SK-N-SH treated with all-trans-retinoic acid at 6 μM for 48 hours (cell line): ENCODE measurements at regions not wholly inside any gene's neighbourhood (a gene's known extent, or its start where the extent isn't known, plus 50 kb on each side); places are given as distances from the start of the nearest gene placed in this dataset.

Source experiments
- ATAC-seq: fragments of 200-7000 bp; cut with Tn5 transposase; 3 replicates; pipeline ENCODE4 v1.9.1; 2020; ENCODE audit warnings: mild to moderate bottlenecking, moderate library complexity
- ARNTL ChIP-seq: fragments of 450-650 bp; formaldehyde crosslinking; IDR thresholded peaks from 2 replicates; pipeline ENCODE4 v1.5.0; 2020; ENCODE audit warnings: low read depth, mild to moderate bottlenecking, moderate library complexity, borderline replicate concordance
- BACH2 ChIP-seq: fragments of 250-450 bp; sonication (Bioruptor Pico); IDR thresholded peaks from 2 replicates; pipeline ENCODE4 v1.9.0; 2021; ENCODE audit warnings: mild to moderate bottlenecking, borderline replicate concordance
- CSDC2 ChIP-seq: fragments of 250-450 bp; sonication (Bioruptor Pico); IDR thresholded peaks from 2 replicates; pipeline ENCODE4 v1.5.0; 2020; ENCODE audit warnings: mild to moderate bottlenecking, moderate library complexity
- GLIS3 ChIP-seq: fragments of 250-450 bp; sonication (Bioruptor Pico); IDR thresholded peaks from 2 replicates; pipeline ENCODE4 v1.5.0; 2020; ENCODE audit warnings: mild to moderate bottlenecking, moderate library complexity
- ISL1 ChIP-seq: fragments of 250-450 bp; sonication (Bioruptor Pico); IDR thresholded peaks from 2 replicates; pipeline ENCODE4 v2.1.2; 2022; ENCODE audit warnings: mild to moderate bottlenecking, moderate library complexity
- OSR1 ChIP-seq: fragments of 250-450 bp; sonication (Bioruptor Pico); IDR thresholded peaks from 2 replicates; pipeline ENCODE4 v1.8.0; 2022; ENCODE audit warnings: moderate library complexity, mild to moderate bottlenecking, inconsistent platforms
- PATZ1 ChIP-seq: fragments of 250-450 bp; sonication (Bioruptor Pico); IDR thresholded peaks from 2 replicates; pipeline ENCODE4 v1.8.0; 2020; ENCODE audit warnings: mild to moderate bottlenecking, moderate library complexity, borderline replicate concordance
- PPARA ChIP-seq: fragments of 250-450 bp; sonication (Bioruptor Pico); IDR thresholded peaks from 2 replicates; pipeline ENCODE4 v1.5.0; 2020; ENCODE audit warnings: mild to moderate bottlenecking, borderline replicate concordance
- SNAI2 ChIP-seq: fragments of 250-450 bp; sonication (Bioruptor Pico); IDR thresholded peaks from 2 replicates; pipeline ENCODE4 v1.5.0; 2020; ENCODE audit warnings: mild to moderate bottlenecking, moderate library complexity
- TCF4 ChIP-seq: fragments of 250-450 bp; sonication (Bioruptor Pico); IDR thresholded peaks from 2 replicates; pipeline ENCODE4 v1.8.0; 2021; ENCODE audit warnings: mild to moderate bottlenecking, moderate library complexity, borderline replicate concordance
- TOX ChIP-seq: fragments of 250-450 bp; sonication (Bioruptor Pico); IDR thresholded peaks from 2 replicates; pipeline ENCODE4 v1.8.0; 2021; ENCODE audit warnings: mild to moderate bottlenecking, moderate library complexity, borderline replicate concordance
- TSHZ2 ChIP-seq: fragments of 250-450 bp; sonication (Bioruptor Pico); IDR thresholded peaks from 2 replicates; pipeline ENCODE4 v1.5.0; 2020; ENCODE audit warnings: mild to moderate bottlenecking, moderate library complexity
- ZC3H10 ChIP-seq: fragments of 250-450 bp; sonication (Bioruptor Pico); IDR thresholded peaks from 2 replicates; pipeline ENCODE4 v1.5.1; 2021; ENCODE audit warnings: mild to moderate bottlenecking, moderate library complexity
- ZFP3 ChIP-seq: fragments of 250-450 bp; sonication (Bioruptor Pico); IDR thresholded peaks from 2 replicates; pipeline ENCODE4 v1.5.0; 2020; ENCODE audit warnings: mild to moderate bottlenecking, moderate library complexity
- ZFP30 ChIP-seq: fragments of 450-650 bp; formaldehyde crosslinking; IDR thresholded peaks from 2 replicates; pipeline ENCODE4 v1.5.0; 2022; ENCODE audit warnings: mild to moderate bottlenecking, moderate library complexity
- ZNF565 ChIP-seq: fragments of 450-650 bp; formaldehyde crosslinking; conservative IDR thresholded peaks from 2 replicates; pipeline ENCODE4 v1.5.0; 2020; ENCODE audit warnings: low read depth, mild to moderate bottlenecking, moderate library complexity
- ZNF70 ChIP-seq: fragments of 450-650 bp; formaldehyde crosslinking; IDR thresholded peaks from 2 replicates; pipeline ENCODE4 v1.5.0; 2020; ENCODE audit warnings: mild to moderate bottlenecking, moderate library complexity
- ZNF8 ChIP-seq: fragments of 450-650 bp; formaldehyde crosslinking; IDR thresholded peaks from 2 replicates; pipeline ENCODE4 v1.5.0; 2020; ENCODE audit warnings: mild to moderate bottlenecking, moderate library complexity
- TF ChIP-seq, protein P1 (sequence below): fragments of 250-450 bp; sonication (Bioruptor Pico); IDR thresholded peaks from 2 replicates; pipeline ENCODE4 v1.5.1; 2021; ENCODE audit warnings: mild to moderate bottlenecking, moderate library complexity
- TF ChIP-seq, protein P2 (sequence below): fragments of 250-450 bp; sonication (Bioruptor Pico); IDR thresholded peaks from 2 replicates; pipeline ENCODE4 v1.5.1; 2020; ENCODE audit warnings: low read depth, mild to moderate bottlenecking, moderate library complexity

- no peak for ATAC-seq
- TF ChIP-seq ARNTL (no peak), TOX (no peak), ZFP30 (CRISPR knock-in tag) (no peak), ISL1 (CRISPR knock-in tag) (no peak), ZC3H10 (no peak), TCF4 (CRISPR knock-in tag) (no peak), ZNF70 (CRISPR knock-in tag) (no peak), SNAI2 (CRISPR knock-in tag) (no peak), PPARA (CRISPR knock-in tag) (no peak), OSR1 (no peak), ZNF8 (CRISPR knock-in tag) (no peak), ZNF565 (CRISPR knock-in tag) (no peak), CSDC2 (CRISPR knock-in tag) (no peak), BACH2 (CRISPR knock-in tag) (no peak), GLIS3 (CRISPR knock-in tag) (no peak), ZFP3 (CRISPR knock-in tag) (no peak), PATZ1 (CRISPR knock-in tag) (no peak)
- TF ChIP-seq, protein P1, sequence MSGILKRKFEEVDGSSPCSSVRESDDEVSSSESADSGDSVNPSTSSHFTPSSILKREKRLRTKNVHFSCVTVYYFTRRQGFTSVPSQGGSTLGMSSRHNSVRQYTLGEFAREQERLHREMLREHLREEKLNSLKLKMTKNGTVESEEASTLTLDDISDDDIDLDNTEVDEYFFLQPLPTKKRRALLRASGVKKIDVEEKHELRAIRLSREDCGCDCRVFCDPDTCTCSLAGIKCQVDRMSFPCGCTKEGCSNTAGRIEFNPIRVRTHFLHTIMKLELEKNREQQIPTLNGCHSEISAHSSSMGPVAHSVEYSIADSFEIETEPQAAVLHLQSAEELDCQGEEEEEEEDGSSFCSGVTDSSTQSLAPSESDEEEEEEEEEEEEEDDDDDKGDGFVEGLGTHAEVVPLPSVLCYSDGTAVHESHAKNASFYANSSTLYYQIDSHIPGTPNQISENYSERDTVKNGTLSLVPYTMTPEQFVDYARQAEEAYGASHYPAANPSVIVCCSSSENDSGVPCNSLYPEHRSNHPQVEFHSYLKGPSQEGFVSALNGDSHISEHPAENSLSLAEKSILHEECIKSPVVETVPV (CRISPR knock-in tag) = no peak
Observed at GRCh38 chr7:10085231-10085630, 888.4 kb upstream of the PHF14 start.

DNA sequence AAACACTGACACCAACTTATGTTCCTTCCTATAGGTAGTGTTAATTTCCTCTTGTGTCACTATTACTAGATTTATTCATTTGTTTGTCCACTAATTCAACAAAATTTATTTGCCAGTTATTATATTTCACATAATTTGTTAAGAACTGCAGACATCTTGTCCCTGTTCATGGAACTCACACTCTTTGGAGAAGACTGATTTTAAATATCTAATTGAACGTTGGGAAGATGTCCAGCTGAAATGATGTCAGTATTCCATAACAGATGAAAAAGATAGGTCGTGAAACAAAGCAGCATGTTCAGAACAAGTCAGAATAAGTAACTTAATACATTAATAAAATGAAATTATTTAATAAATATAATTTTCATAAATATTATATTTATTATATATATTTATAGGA, 873.1 kb upstream of the PHF14 start:
- ATAC-seq = no peak
- TF ChIP-seq CSDC2 (CRISPR knock-in tag) = no peak
- TF ChIP-seq, protein P2, sequence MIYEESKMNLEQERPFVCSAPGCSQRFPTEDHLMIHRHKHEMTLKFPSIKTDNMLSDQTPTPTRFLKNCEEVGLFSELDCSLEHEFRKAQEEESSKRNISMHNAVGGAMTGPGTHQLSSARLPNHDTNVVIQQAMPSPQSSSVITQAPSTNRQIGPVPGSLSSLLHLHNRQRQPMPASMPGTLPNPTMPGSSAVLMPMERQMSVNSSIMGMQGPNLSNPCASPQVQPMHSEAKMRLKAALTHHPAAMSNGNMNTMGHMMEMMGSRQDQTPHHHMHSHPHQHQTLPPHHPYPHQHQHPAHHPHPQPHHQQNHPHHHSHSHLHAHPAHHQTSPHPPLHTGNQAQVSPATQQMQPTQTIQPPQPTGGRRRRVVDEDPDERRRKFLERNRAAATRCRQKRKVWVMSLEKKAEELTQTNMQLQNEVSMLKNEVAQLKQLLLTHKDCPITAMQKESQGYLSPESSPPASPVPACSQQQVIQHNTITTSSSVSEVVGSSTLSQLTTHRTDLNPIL = peak; percentile 61; the same call in 1 of the 2 replicates
- peak; percentile 81 for TF ChIP-seq ISL1 (CRISPR knock-in tag)
- TF ChIP-seq TSHZ2 = no peak
- TF ChIP-seq TCF4 (CRISPR knock-in tag) = no peak

DNA sequence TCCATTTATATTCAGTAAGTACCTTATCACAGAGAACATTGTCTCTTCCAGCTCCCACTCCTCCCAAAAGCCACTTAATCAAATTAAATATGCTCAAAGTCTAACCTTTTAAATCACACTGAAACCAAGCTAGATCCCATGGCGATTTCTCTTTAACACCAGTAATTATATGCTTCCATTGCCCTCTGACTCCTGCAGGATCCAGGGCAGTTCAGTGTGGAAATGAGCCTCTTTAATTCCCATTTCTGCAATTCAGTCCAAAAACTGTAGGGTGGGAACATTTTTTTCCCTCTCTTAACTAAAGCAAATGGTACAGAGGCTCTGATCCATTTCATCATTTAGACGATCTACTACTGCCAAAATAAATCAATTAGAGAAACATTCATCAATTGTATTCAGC, 872.3 kb upstream of the PHF14 start:
- ATAC-seq = no peak
- no peak for TF ChIP-seq TOX
- no peak for TF ChIP-seq ARNTL
- no peak for TF ChIP-seq ZFP3 (CRISPR knock-in tag)
- TF ChIP-seq, protein P1 (CRISPR knock-in tag) = no peak
- TF ChIP-seq ISL1 (CRISPR knock-in tag) = no peak
- TF ChIP-seq TCF4 (CRISPR knock-in tag) = no peak
- TF ChIP-seq ZC3H10 = no peak
- TF ChIP-seq, protein P2 = no peak
- TF ChIP-seq ZNF565 (CRISPR knock-in tag) = no peak
- TF ChIP-seq PATZ1 (CRISPR knock-in tag) = no peak
- no peak for TF ChIP-seq ZNF8 (CRISPR knock-in tag)
- no peak for TF ChIP-seq PPARA (CRISPR knock-in tag)
